C1 segment of cervical spinal cord (tissue), 14 donors: ENCODE measurements at regions not wholly inside any gene's neighbourhood (a gene's known extent, or its start where the extent isn't known, plus 50 kb on each side); places are given as distances from the start of the nearest gene placed in this dataset.
"Not testable (repeated sequence)": the region's sequence is repeated elsewhere in the genome, so short reads cannot be mapped to it uniquely, and the experiment has no call there.

Experiments
- DNase-seq, 14 donors: peaks; one replicate each; lab custom pipeline; 2025; lab: John Stamatoyannopoulos, UW

DNA sequence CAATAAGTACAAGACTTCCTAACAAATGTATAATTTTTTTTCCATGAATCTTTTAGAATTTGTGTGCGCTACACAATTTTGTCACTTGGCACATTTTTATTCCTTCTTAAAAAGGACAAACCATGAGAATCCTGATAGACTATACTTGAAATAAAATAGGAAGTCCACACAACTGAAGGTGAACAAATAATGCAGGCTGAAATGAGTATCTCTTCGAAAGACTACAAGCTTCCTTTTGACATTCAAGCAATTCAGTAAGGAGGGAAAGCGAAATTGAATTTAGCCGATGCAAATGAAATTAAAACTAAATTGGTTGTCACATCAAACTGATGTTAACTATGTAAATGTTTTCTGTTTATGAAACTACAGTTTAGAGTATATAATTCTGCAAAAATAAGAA, 374.4 kb upstream of the CCNH start:
- DNase-seq = peak in 1 of 14 donors; percentile 13

DNA sequence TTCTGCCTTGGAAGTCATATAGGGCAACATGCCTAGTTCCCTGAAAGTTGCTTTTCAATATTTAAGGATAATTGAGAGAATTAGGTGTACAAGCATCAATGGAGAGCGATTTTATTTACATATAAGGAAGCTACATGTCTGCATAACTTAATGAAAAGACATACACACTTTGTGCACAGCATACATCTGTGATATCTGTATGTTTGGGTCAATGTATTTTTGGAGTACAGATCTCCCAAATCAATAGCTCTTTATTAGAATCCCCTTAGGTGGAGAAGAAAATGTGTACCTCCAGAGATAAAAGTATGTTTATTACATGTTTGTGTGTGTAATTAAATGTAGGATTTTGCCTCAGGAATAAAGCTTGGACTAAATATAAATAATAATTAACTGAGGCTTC, 373.7 kb upstream of the CCNH start:
- DNase-seq = no peak

DNA sequence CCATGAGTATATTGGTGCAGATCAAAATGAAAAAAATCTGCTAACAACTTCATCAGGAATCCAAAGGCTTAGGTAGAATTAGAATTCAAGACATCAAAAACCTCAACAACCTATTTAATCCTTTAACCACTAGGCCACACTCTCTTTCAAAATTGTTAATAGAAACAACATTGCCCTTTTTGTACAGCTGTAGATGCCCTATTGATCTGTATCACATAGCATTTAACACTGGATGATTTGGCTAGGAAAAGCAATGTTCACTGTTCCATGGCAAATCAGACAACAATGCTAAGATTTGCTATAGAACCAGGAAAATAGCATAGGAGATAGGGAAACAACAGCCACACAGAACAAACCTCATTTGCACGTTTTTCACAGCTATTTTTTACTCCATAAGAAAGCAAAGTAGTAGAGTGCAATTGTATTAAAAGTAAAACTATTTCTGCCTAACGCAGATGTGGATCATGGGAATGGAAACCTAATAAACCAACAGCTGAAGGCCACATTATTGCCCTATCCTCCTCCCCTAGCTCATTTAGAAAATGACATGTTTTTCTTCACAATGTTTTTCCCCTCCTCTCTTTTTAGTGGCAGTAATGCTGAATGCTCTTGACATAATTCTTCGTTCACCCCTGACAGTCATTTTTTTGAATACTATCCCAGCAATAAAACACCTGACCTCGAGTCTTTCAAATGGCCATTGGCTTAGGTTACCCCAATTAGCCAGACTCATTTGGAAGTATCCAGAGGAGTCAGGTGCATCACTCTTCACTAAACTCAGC, 373.0 kb upstream of the CCNH start:
- peak in 1 of 14 donors; percentile 26 for DNase-seq

DNA sequence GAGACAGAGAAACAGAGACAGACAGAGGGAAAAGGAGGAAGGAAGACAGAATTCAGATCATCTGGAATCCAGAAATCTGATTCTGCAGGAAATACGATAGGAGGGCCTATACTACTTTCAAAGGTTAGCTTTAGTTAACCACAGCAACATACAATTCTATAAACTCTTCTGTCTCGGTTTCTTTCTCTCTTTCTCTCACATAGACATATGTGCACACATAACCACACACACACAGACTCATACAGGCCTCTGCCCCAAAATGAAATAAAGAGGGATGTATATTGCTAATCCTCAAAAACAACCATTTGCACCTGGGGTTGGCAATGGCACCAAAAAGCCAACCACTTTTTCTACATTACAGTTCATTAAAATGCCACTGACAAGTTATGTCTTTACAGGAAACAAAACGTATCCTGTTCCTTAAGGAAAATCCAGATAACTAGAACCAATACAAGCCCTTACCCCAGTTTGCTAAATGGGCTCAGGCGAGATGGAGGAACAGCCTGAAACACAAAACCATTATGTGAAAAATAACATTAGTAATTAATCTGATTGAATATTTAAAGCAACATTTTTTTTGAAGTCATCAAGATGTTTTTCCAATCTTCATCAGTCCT, 372.3 kb upstream of the CCNH start:
- DNase-seq = no peak

DNA sequence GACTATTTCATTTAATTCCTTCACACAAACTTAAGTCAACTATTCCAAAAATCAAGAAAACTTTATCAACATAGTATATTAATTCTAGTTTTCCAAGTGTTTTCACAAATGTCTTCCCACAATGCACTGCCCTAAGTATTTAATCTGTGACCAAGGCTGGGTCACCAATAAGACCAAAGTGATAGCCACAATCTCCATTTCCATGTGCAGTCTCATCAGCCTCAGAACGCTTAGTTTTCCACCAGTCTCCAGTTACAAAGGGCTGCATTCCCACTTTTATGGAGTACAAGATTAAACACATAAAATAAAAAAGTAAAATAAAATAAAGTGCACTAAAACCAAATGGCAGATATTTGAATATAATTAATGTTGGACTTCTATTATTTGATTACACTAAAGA, 371.6 kb upstream of the CCNH start:
- DNase-seq = no peak

DNA sequence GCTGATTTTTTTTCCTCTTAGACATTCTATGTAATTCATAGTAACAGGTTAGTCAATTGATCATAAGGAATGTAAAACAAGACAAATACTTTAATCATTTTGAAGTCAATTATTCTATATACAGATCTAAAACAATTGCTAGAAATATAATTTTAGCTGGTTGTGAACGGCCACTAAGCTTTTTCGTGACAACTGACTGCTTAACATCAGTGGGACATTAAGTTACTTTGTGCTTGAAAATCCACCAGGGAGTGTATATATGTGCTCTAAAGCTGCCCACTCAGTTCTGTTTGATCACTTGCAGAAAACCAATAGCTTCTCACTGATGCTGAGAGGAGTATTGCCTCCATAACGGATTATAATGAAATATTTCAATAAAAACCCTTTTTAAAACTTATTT, 370.2 kb upstream of the CCNH start:
- no peak for DNase-seq

DNA sequence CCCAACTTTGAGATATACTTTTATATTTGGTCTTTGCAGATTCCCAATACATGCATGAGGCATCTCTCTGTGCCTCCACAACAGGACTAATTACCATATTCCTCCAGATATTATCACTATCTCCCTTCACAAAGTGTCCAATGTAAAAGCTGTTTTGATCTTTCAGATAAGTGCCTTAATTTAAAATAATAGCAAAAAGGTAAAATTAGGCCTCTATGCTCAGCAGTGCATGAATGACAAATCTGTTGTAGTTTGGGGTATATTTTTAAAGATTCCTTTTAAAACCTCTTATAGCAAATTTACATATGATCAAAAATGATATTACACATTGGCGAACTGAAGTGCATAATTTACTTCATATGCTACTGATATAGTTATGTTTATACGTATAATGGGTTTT, 369.2 kb upstream of the CCNH start:
- DNase-seq = no peak

DNA sequence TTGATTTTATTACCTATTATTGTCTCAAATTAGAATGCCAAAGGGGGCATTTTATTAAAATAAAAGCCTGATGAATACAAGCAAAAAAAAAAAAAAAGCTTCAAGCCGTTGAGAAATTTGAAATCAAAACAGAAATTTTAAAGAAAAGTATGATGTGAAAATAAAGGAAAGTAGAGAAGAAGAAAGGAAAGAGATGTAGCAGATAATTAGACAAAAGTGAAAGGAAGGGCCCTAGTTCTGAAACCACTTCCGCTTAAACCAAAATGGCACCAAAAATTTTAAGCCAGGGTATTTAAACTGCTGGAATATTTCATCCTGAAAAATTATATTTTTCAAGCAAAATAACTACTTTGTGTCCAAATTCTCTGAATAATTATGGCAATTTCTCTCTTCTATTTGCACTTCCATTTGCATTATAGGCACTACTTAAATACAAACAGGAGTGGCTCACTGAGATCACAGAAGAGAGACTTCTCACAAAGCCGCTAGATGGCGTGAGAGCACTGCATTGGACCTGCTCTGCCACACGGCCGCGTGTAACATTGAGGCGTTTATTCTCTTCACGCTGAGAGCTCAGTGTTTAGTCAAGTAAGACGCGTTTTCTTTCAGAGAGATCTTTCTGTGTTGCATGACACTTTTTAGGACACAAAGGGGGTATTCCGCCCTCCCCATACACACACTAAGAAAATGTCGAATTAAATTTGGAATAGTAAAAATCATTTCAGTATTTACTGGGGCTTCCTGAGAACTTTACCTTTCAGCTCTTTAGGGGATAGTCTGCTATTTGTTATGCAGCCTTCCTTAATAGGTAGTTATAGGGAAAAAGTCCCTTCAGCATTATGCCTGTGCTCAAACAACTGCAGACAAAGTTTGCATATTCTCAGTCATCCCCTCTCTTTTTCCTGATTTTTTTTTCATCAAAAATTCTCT, 368.4 kb upstream of the CCNH start:
- peak in 12 of 14 donors; percentile 31 to 85 (median 68) for DNase-seq

DNA sequence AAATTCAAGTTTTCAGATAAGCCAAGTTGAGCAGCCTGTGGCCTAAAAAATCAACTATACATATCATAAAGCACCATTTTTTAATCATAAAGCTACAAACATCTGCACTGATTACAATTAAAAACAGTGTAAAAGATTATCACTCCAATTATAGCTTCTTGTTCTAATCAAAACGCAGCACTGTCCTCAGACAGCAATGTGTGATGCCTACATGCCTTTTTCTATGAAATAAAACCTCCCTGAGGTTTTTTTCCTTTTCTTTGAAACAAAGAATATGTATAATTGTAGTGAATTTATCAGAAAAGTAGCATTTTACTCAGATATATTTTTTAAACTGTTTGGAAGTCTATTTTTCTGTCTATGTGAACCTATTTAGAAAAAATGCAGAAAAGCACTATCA, 366.1 kb upstream of the CCNH start:
- DNase-seq = no peak

DNA sequence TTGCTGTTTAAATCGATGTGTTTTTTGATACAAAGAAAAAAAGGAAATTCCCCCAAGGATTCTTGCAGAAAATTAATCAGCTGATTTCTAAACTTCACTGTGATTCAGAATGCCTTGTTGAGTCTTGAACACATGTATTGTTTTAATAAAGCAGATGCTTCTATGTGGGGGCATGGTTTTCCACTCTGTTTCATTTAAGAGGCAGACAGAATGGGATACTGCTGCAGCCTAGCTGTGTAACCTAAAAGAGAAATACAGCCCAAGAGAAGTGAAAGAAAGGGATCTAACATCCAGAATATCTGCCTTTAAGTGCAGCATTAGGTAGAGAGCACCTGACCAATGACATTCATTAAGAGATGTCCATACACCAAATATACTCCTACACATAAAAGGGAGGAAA, 365.1 kb upstream of the CCNH start:
- no peak for DNase-seq

DNA sequence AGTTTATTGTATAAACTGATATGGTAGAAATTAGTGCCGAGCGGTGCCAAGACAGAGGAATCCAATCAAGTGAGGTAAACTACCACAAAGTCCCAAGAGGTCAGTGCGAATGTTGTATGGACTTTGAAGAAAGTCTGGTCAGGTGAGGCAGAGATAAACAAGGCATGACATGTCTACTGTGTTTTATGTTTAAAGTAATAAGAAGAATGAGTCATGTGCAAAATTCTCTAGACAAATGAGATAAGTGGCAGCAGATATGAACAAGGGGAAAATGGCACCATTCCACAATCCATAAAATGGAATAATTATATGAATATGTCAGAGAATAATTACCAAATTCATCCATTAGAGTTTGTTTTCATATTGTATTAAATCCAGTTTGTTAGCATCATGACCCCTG, 364.1 kb upstream of the CCNH start:
- no peak for DNase-seq

DNA sequence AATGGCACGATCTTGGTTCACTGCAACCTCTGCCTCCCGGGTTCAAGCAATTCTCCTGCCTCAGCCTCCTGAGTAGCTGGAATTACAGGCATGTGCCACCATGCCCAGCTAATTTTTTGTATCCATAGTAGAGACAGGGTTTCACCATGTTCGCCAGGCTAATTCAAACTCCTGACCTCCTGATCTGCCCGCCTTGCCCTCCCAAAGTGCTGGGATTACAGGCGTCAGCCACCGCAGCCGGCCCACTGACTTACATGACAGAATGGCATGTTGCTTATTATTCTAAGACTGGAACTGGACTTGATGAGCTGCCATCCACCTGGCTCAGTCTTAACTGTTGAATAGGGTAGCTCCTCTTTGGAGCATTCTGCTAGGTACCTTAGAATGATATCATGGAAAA, 363.6 kb upstream of the CCNH start:
- not testable (repeated sequence) for DNase-seq

DNA sequence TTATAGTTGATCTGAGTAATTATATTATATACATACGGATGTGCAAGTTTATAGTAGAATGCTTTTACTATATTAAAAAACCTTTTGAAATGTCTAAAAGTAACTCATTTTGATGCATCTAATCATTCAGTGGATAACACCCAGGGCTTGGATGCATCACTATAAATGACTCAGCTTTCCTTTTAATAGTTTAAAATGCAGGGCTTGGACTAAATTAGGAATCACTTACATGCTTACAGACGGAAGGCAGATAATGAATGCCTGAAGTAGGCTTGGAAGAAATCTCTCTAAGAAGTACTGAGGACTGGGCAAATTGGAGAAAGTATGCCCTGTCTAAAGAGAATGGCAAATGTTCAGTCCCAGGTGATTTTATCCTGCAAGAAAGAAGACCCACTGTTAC, 362.5 kb upstream of the CCNH start:
- DNase-seq = no peak

DNA sequence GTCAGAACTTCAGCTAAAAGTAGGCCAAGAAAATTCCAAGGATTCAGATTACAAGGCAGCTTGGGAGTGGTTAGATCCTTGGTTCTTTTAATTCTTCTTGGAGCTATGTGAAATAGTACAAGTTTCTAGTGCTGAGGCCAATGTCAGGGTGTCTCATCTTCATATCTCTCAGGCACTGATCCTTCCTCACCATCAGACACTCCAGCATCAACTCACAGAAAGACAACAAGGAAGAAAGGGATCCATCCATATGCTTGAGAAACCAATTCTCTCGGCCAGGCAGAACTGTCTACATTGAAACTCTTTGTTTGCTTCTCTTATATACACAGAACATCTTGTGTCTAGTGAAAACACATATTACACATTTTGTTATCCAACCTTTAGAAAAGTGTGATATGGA, 362.1 kb upstream of the CCNH start:
- no peak for DNase-seq

DNA sequence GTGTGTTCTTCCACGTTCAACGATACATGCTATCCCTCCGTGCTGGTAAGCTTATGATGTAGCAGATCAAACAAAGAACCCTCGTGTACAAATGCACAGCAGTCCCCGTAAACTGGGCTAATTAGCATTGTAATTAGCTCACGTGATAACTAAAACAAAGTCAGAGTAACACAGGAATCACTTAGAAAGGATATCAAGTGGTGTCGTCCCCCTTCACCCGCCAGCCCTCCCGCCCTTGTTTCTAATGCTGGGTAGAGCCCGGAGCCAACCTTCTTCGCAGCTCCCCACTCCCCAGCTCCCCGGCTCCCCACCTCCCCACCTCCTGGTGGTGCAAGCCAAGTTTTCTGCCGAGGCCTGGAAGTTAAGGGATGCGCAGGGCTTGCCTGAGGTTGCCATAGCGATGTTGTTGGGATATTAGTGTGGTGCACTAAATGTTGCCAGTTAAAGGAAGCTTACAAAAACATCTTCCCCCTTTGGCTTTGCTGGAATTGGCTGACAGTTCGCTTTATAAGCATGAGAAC, 357.9 kb upstream of the CCNH start:
- DNase-seq = peak in 12 of 14 donors; percentile 15 to 63 (median 38)

DNA sequence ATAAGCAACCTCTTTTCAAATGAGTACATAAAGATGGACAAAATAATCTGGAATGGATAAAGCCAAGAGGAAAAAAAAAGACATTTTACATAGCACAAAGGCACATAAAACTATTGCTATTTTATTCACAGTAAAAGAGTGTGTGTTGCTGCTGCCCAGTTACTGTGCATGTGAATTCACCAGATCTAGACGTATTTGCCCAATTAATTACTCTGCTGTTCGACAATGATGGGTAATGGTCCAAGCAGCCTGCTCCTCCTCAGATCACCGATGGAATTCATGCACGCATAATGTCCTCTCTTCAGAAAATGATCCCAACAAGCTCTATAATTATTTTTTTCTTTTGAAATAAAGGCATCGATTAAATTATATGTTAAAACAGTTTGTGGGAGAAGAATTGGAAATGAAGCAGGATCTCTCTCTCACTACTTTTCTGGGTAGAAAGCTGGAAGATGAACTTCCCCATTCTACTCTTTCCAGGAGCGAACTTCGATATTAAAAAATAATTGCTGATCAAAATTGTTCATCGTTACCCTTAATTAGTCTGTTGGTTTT, 357.4 kb upstream of the CCNH start:
- peak in 2 of 14 donors; percentile 29 to 56 for DNase-seq

DNA sequence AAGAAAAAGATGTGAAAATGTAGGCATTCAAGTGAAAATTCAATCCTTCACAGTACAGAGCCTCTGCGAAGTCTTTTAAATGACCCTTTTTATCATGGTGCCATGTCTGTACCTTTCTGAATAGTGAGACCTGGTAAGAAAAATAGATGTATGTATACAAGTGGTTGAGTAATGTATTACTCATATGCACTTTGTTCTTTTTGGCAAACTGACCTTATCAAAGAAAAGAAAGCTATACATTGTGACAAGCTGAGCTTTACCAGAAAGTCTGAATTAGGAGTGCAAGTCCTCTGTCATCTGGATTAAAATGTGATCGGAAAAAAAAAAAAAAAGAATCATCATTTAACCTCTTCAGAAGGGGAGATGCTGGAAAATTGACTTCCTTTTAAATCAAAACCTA, 356.4 kb upstream of the CCNH start:
- DNase-seq = no peak

DNA sequence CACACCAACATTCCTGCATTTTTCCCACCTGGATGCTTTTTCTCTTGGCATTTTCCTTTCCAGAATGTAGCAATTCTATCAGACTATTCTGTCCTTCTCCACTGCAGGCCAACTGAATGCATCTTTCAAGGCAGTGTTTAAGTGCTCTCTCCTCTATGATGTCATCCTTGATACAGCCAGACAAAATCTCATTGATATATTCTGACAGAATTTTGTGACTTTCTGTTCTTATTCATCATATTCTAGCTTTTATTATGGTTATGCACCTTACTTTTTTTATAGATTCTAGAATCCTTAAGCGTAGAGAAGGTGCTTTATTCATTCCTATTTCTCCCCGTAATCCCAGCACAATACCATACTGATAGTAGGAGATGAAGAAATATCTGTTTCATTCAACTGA, 355.5 kb upstream of the CCNH start:
- DNase-seq = no peak

DNA sequence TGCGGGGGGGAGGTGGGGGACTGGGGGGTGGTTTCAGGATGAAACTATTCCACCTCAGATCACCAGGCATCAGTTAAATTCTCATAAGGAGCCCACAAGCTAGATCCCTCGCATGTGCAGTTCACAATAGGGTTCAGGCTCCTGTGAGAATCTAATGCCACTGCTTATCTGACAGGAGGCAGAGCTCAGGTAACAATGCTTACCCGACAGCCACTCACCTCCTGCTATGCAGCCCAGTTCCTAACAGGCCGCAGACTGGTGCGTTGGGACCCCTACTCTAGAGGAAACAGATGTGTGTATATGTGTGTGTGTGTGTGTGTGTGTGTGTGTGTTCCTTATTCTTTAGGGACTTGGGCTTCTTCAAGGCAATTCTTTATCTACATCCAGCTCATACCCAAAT, 352.3 kb upstream of the CCNH start:
- DNase-seq = no peak

DNA sequence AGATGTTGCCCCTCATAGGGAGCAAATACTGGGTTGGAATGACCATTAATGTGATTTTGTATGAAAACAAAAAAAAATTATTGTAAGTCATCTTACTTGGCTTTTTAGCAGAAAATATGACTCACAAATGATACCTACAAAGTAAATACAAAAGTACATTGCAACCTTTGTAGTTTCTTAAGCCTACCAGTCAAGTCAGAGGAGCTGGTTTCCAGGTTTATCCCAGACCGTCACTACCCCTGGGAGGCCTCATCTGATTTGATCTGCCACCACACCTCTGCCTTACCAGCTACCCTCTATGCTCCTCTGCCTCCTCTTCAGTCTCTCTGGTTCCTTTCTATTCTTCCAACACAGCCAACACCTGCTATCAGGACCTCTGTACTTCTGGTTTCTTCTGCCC, 349.9 kb upstream of the CCNH start:
- DNase-seq = no peak

DNA sequence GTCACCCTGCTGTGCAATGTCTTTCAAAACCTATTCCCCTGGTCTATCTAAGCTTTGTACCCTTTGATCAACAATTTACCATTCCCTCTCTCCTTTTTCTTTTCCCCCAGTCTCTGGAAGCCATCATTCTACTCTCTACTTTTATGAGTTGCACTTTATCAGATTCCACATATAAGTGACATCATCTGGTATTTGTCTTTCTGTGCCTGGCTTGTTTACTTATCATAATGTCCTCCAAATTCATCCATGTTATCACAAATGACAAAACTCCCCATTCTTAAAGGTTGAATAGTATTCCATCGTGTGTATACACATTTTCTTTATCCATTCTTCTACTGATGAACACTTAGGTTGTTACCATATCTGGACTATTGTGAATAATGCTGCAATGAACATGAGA, 344.2 kb upstream of the CCNH start:
- no peak for DNase-seq

DNA sequence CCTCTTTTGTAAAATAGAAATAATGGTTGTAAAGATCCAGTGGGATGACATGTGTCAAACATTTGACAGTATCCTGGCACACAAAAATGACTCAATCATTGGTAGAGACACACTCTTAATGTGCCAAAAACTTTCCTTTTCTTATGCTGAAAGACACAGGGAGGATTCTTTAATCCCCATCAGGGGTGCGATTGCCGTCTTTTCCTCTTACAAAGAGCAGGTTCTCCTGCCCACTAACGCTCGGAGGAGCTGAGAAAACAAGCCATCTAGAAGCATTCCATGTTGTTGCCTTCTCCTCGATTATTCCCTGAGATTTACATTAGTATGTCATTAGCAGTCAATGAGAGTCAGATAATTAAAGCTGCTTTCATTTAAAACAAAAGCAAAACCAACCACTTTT, 342.6 kb upstream of the CCNH start:
- DNase-seq = peak in 1 of 14 donors; percentile 17
